ENCODE measurements at regions not wholly inside any gene's neighbourhood (a gene's known extent, or its start where the extent isn't known, plus 50 kb on each side); places are given as distances from the start of the nearest gene placed in this dataset.

- TF ChIP-seq, protein P1, sequence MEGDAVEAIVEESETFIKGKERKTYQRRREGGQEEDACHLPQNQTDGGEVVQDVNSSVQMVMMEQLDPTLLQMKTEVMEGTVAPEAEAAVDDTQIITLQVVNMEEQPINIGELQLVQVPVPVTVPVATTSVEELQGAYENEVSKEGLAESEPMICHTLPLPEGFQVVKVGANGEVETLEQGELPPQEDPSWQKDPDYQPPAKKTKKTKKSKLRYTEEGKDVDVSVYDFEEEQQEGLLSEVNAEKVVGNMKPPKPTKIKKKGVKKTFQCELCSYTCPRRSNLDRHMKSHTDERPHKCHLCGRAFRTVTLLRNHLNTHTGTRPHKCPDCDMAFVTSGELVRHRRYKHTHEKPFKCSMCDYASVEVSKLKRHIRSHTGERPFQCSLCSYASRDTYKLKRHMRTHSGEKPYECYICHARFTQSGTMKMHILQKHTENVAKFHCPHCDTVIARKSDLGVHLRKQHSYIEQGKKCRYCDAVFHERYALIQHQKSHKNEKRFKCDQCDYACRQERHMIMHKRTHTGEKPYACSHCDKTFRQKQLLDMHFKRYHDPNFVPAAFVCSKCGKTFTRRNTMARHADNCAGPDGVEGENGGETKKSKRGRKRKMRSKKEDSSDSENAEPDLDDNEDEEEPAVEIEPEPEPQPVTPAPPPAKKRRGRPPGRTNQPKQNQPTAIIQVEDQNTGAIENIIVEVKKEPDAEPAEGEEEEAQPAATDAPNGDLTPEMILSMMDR (IDR thresholded peaks at IDR 0.05): no peak
- no peak for TF ChIP-seq POLR2A (IDR thresholded peaks at IDR 0.05)
These were observed 255.8 kb downstream of the B3GLCT start for GRCh38 chr13:31455581-31455980.
